NCI-H1092 (cell line): ENCODE measurements at regions not wholly inside any gene's neighbourhood (a gene's known extent, or its start where the extent isn't known, plus 50 kb on each side); places are given as distances from the start of the nearest gene placed in this dataset.
"Not testable (repeated sequence)": the region's sequence is repeated elsewhere in the genome, so short reads cannot be mapped to it uniquely, and the experiment has no call there.

ENCODE experiments used
- DNase-seq: peaks from one replicate; lab custom pipeline; 2025; lab: John Stamatoyannopoulos, UW

DNA sequence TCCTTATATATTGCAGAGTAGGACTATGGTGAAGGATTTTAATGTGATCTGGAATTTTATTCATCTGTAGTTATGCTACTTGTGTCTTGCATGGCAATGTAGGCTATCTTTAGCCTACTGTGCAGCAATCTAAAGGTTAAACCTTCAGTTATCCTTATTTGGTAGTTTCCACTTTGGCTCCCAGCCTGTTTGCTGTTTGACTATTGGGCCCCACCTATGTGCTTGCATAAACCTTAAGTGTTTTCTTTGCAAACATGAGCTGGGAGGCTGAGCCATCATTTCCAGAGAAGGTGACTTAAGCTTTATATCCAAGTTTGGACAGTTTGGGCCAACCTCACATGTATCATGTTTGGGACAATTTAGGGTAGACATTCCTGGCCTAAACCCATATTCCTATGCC lies 537.5 kb downstream of the BTBD3 start:
- DNase-seq: no peak

DNA sequence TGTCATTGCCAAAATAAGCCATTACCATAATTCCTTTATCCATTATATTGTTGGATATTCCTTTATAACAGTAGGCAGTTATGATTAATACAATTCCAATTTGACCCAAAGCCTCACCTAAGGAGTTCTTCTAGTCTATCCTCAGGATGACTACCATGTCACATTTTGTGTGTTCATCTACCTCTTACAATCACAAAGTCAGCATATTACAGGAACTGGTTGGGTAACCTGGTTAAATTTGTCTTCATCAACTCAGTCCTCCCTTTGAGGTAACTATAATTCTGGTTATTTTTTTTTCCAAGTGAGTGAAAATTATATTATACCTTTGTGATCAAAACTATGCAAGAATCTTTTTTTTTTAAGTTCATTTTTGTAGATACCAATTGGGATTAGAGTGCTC lies 540.5 kb downstream of the BTBD3 start:
- no peak for DNase-seq

DNA sequence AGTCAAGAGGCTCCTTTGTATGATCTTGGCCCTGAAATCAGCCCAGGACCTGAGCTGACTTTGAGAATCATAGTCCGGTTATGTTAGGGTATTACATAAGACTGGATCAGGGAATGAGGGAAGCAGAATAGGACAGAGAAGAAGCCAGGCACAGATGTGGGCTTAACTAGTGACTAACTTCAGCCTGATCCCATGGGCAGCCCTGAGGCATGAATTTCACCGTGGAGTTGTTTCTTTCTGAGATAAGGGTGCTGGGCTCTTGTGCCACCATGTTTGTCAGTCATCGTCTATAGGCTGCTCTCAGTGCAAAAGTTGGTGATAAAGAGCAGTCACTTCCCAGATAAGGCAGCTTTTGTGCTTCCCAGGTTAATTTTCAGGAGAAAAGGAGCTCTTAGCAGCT lies 544.7 kb upstream of the SPTLC3 start:
- no peak for DNase-seq

DNA sequence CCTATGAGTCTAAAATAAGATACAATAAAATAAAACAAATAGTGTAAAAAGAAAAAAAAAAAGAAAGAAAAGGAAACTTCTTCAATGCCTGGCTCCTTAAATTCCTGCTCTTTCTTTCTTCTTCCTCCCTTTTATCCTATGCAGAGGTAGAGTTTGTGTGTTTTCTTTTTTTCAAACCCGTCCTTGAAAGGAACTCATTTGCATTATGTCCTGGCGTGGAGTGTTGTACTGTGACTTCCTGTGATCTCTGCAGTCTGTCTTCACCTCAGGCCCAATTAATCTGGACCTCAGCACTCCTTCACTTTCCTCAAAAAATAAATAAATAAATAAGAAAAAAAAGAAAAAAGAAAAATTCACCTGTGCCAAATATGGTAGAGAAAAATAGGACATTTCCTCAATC lies 541.9 kb upstream of the SPTLC3 start:
- DNase-seq: no peak

DNA sequence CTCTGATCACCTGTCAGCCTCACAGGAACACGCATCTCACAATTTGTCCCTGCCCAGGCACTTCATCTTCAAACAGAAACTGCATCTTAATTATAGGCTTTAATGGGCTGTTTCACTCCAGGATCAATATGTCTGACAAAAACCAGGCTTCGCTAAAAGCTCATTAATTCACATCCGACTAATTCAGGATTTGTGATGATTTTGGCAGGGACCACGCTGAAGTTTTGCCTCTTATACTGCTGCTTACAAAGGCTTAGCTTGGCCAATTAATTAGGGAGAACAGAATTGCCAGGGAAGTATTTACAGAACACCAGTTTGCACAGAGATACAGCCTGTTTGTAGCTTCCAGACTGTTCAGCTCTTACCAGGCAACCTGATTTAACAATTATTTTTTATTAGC lies 541.0 kb upstream of the SPTLC3 start:
- peak; percentile 62 for DNase-seq

DNA sequence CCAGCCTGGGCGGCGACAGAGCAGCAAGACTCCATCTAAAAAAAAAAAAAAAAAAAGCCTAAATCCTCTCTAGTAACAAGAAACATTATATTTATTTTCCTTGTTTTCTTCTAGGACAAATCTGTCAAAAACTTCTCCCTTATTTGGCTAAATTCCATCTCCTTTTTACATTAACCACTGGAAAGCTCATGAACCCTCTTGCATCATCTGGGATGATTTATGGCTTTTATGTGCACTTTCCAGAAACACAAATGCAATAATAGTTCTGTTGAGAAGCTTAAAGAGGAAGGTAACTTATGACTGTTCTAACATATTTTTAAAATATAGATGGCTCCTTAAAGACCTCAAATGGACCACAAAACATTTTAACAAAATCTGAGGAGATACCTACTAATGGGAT lies 526.1 kb upstream of the SPTLC3 start:
- DNase-seq: no peak

DNA sequence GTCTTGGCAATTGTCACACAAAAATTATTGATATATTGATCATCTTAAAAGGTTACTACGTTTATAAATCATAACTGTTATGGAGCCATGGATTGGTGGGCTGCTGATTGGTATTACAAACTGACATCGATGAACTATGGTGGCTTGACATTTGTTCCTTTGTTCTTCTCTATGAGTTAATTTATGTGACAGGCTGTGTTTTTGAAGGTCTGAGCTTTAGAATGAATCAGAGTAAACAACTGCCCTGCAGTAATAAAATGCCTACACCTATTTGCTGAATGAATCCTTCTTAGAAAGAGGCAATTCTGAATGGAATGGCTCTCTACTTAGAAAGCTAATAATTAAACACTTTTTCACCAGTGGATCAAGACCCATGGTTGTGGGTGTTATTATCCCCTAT lies 506.3 kb upstream of the SPTLC3 start:
- DNase-seq: no peak

DNA sequence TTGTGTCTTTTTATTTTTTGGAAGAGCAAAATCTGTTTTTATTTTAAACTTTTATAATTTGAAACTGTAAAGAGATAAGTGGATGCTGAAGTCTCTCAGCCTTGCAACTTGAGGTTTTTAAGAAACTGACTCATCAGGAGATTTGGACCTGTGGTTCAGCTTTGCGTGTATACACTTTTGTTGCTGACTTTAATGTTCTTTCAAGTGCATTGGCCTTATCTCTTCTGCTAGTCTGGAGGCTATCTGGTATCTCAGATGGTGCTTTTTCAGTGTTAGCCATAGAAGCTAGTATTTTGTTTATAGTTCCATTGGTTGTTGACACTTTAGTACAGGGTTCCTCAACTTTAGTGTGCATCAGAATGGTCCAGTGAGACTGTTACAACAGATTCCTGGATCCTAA lies 504.0 kb upstream of the SPTLC3 start:
- DNase-seq: no peak

DNA sequence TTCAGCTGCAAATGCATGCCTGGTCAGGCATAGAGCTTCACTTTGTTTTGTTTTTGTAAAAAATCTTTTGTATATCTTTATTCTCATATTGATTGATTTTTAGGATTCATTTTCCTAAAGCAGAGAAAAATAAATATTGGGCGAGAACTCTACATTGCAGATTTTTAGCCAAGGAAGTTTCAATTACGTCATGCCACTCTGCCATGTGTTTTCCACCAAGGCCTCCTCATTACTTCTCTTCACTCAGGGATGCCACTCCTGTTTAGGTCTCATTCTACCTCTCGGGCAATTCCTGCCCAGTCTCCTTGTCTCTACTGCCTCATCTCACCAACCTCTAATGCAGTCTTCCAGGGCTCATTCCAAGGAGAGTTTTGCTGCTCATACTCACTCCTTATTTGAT lies 497.3 kb upstream of the SPTLC3 start:
- no peak for DNase-seq

DNA sequence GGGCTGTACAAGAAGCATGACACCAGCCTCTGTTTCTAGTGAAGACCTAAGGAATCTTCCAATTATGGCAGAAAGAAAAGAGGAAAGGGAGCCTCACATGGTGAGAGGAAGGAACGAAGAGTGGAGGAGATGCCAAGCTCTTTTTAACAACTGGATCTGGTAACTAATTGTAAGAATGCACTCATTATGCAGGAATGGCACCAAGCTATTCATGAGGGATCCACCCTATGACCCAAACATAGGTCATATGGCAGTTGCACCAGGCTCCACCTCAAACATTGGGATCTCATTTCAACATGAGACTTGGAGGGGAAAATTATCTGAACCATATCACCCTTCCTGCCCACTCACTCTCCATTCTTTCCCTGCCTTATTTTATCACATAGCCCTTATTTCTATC lies 496.0 kb upstream of the SPTLC3 start:
- no peak for DNase-seq

DNA sequence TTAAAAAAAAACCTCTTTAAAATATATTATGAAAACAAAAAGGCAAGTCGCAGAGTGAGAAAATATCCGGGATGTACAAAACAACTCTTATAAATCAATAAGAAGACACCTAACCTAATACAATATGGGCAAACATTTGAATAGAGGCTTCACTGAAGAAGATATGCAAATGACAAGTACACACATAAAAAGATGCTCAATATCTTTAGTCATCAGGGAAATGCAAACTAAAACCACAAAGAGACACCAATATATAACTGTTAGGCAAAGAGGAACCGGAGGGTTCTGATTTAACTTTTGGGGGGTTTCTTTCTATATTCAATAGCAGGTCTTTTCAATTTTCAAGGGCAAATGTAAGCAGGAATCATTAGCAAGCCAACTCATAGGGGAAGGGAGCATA lies 480.7 kb upstream of the SPTLC3 start:
- DNase-seq: no peak

DNA sequence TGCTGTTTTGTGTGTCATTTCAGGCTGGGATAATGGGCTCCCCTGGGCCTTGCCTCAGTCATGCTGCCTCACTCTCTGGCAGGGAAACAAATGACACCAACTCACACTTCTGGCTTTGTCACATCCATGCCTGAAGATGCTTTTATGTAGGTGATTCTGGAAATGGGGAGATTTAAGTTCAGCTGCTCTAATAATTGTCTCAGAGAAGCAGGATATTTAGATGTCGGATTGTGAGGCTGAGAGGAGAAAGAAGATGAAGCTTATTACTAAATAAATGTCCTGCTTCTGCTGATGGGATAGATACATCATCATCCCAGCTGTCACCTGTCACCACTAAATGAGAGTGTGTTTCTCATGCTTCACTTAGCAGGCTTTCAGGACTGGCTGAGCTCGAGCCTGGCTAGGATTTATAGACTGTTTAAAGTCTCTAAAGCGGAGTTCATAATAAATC lies 480.2 kb upstream of the SPTLC3 start:
- DNase-seq: no peak

DNA sequence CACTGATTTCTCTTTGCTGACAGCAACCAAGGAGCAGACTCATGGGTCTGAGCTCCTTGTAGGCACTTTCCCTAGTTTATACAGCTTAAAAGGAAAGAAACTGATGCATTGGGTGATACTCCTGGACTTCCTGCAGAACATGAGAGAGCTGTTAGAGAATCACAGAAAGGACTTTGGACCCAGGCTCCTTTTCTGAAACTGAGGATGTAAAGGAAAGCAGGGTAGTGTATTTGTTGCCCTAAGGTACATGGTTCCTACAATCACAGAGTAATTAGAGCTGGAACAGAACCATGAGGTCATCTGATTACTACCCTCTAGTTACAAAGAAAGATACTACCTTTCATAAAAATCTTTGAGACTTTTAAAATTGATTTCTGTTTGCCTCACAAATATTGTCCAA lies 477.1 kb upstream of the SPTLC3 start:
- DNase-seq: no peak

DNA sequence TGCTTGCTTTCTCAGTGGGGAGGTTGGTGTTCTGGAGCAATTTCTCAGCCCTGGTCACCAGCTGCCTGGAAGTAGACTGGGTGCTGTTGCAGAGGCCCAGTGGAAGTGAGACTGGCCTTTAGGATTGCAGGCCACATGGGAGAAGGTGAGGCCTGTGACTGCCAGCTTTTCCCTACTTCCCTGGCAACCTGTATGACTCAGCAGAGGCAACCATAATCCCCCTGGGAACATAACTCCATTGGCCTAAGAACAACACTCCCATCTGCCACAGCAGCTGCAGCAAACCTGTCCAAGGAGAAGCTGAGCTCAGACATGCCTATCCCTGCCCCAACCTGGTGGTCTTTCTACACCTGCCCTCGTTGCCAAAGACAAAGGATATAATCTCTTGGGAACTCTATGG lies 473.5 kb upstream of the SPTLC3 start:
- no peak for DNase-seq

DNA sequence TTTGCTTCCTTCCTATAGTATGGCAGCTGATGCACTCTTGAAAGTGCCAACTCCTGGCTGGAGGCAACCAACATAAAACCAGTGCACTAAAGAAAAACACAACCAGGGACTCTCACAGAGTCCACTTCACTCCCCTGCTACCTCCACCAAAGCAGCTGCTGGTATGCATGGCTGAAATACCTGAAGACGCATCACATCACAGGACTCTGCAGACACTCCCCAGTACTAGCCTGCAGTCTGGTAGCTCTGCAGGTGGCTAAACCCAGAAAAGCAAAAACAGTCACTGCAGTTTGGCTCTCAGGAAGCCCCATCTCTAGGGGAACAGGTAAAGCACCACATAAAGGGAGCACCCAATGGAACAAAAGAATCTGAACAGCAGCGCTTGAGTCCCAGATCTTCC lies 473.0 kb upstream of the SPTLC3 start:
- no peak for DNase-seq

DNA sequence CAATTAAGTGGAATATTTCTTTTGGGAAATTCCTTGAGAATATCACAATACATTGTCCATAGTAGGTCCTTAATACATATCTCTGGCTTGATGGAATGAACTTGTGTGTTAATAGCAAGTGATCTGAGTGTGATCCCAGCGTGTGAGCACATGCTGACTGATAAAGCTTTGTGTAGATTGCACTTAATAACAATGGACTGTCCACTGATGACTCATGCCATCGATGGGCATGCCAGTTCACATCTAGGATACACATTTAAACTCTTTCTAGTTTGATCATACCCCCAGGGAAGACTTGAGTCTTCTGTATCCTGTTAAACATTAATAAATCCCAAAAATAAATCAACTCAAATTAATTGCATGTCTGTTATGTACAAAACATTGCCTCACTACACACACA lies 454.3 kb upstream of the SPTLC3 start:
- DNase-seq: no peak

DNA sequence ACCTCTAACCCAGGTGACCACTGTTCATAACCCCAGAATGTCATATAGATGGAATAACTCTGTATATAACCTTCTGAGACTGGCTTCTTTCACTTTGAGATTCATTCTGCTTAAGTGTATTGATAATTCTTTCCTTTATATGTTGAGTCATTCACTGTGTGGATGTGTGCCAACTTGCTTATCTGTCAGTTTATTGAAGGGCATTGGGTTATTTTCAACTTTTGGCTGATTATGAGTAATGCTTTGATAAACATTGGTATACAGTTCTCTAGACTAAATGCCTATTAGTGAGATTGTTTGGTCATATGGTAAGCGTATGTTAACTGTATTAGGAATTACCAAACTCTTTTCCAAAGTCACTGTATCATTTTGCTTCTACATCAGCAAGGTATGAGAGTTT lies 453.4 kb upstream of the SPTLC3 start:
- no peak for DNase-seq

DNA sequence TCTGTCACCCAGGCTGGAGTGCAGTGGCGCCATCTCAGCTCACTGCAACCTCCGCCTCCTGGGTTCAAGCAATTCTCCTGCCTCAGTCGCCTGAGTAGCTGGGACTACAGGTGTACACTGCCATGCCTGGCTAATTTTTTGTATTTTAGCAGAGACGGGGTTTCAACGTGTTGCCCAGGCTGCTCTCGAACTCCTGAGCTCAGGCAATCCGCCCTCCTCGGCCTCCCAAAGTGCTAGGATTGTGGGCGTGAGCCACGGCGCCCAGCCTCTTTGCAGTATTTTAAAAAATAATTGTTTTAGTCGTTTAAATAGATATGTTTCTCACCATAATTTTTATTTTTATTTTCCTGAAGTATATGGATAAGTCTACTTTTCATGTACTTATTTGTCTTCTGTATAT lies 452.9 kb upstream of the SPTLC3 start:
- not testable (repeated sequence) for DNase-seq

DNA sequence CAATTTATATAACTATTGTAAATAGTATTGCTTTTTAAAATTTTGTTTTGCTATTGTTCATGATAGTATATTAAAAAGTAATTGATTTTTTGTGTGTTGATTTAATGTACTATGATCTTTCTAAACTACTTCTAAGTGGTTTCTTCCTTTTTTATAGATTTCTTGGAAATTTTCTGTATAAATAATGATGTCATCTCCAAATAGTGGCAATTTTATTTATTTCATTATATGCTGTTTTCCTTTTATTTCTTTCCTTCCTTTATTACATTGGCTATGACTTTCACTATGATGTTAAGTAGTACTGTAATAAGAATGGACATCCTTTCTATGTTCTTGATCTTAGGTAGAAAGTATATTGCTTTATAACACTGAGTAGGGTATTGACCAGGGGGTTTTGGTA lies 451.5 kb upstream of the SPTLC3 start:
- no peak for DNase-seq

DNA sequence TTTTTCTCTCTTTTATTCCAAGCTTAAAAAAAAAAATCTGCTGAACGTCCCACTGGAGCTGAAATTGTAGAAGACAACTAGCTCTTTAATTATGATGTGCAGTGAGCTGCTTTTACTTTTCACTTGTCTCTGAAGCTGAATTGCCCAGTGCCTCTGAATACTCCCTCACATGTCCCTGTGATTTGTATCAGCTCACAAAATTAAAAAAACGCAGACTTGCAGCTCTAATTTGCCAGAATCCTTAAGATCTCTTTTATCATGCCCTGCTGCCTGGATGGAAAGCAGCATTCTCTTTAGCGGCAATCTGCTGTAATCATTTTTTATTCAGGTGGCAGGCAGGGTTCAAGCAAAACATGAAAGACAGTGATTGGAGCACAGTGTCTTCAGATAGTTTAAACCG lies 443.8 kb upstream of the SPTLC3 start:
- no peak for DNase-seq

DNA sequence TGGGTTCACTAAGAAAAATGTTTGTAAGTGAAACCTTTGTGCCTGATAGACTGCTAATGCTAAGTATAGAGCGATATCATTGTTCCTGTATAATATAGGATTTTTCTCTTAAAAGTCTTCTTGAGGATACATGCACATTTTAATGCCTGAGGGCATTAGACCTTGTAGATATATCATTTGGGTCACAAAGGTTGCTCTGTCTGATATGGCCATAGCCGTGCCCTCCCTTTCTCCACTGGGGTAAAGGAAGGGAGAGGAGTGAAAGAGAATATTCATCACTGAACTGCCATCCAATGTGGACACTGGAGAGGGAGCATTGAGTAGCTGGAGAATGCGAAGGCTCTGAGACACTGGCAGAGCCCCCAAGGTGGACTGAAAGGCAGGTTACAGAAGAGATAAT lies 442.2 kb upstream of the SPTLC3 start:
- DNase-seq: no peak

DNA sequence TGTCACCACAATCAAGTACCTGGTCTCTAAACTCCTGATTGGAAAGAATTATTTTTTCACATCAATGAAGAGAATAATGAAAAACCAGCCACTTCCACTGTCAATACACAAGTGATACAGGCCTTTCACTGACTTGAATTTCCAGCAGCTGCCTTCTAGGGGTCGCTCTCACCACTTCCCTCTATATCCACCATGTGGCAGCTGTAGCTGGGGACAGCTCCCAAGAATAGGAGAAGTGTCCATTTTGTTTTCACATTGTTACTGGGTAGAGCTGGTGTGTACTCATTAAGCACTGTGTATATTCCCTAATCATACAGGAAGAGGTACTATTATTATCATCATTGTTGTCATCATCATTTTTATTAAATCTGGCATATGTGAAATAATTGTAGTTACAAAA lies 438.4 kb upstream of the SPTLC3 start:
- DNase-seq: peak; percentile 42

DNA sequence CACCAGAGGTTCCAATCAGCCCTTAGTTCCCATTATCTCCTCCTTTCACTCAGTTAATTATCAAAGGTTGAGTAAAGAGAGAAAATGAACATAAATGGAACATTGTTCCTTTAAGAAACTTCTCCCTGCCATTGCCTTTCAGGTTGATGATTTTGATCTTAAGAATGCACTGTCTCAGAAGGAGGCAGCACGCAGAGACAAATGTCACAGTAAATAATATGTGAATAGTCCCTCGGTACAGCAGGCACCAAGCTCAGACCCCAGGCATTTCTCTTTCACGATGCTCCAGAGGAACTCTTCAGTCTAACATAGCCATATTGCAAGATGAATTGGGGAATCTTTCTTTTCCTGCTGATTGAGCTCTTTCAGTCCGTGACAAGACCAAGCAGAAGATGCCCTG lies 435.3 kb upstream of the SPTLC3 start:
- DNase-seq: no peak

DNA sequence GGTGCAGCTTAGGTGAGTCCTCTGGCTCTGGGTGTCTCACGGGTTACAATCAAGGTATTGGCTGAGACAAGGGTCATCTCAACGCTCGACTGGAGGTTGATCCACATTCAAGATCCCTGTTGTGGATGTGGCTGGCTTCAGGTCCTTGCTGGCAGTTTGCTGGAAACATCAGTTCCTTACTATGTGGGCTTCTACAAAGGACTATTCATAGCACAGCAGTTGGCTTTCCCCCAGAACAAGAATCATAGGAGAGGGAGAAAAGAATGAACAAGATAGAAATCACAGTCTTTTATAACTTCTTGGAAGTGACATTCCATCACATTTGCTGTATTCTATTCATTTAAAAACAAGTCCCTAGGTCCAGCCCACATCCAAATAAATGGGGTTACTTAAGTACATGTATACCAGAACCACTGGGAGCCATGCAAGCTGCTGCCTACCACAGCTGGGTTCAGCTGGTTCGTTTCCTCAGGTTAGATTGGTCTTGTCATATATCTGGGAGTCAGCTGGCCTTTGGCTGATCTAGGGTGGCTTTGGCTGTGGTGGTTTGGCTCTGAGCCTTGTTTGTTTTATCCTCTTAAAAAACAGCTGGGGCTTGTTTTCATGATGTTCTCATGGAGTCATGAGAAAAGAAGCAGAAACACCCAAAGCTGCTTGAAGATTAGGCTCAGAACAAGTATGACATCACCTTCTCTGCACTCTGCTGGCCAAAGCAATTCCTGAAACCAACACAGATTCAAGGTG lies 433.2 kb upstream of the SPTLC3 start:
- no peak for DNase-seq

DNA sequence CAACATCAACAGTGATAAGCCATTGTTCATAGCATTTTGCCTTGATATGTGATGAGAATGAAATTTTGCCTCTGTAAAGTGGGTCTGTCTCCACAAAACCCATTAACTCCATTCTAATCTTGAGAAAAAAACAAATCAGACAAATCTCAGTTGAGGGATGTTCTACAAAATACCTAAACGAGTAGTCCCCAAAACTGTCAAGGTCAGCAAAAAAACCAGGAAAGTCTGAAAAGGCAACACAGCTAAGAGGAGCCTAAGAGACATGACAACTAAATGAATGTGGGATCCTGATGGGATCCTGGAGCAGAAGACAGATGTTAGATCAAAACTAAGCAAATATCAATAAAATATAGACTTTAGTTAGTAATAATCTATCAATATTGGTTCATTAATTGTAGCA lies 431.6 kb upstream of the SPTLC3 start:
- DNase-seq: no peak
